HG03139 (cell line): ENCODE measurements at regions not wholly inside any gene's neighbourhood (a gene's known extent, or its start where the extent isn't known, plus 50 kb on each side); places are given as distances from the start of the nearest gene placed in this dataset.
"Not testable (repeated sequence)": the region's sequence is repeated elsewhere in the genome, so short reads cannot be mapped to it uniquely, and the experiment has no call there.

Source experiments
- ATAC-seq: cut with Tn5 transposase; IDR thresholded peaks from one replicate; pipeline ENCODE4 v1.9.1; 2021; ENCODE audit not compliant: unreplicated experiment

- ATAC-seq = not testable (repeated sequence)
These were observed 94.4 kb downstream of the LSM3 start for GRCh38 chr3:14272959-14273560.

DNA sequence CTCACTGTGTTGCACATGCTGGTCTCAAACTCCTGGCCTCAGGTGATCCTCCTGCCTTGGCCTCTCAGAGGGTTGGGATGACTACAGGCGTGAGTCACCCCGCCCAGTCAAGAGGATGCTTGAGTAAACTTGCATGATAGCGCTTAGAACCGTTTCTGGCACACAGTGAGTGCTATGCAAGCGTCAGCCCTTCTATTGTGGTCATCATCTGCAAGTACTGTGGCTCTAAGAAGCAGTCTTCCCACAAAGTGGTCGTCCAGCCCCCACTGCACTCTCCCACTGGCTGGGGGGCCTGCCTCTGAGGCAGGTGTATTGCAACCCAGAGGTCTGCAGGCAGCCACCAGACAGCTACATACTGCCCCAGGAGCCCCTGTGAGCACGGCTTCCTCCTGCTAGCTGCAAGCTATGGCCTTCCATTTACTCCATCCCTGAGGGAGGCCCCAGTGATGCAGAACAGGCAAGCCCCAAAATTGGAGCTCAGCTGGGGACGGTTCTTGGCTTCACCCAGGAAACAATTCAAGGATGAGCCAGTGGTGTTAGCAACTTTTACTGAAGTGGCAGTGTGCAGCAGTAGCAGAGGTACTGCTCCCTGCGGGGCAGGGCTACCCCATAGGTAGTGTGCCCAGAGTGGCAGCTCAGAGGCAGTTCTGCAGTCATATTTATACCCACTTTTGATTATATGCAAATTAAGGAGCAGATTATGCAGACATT, 95.4 kb downstream of the LSM3 start:
- ATAC-seq = no peak

DNA sequence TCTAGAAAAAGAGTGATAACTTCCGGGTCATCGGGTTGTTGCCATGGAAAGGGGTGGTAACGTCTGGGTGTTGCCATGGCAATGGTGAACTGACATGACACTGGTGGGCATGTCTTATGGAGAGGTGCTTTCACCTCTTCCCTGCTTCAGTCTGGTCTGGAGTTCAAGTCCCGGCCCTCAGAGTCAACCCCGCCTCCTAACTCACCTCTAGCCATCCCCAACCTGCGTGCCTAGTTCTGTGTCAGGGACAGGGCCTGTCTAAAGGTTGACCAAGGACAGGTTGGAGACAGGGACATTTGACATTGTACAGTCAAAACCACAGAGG, 96.0 kb downstream of the LSM3 start:
- ATAC-seq = no peak

GRCh38 chr3:14274999-14275961, 96.7 kb downstream of the LSM3 start:
- ATAC-seq = no peak

GRCh38 chr3:14275962-14276909, 97.6 kb downstream of the LSM3 start:
- ATAC-seq = no peak

DNA sequence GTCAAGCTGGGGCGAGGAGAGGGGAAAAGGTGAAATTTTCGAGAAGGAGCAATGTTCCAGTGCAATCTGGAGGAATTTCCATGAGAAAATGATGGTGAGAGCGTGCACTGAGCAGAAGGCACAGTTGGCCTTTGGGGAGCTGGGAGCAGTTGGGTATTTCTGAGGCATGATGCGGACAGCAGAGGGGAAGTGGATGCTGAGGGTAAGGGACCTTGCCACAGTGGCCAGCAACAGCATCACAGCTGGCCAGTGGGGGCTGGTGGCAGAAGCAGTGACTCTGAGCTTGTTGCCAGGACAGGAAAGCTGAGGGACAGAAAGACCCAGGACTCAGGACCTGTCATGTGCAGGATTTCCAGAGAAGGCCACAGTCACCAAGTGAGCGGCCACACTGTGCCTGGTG, 98.9 kb downstream of the LSM3 start:
- ATAC-seq = no peak

DNA sequence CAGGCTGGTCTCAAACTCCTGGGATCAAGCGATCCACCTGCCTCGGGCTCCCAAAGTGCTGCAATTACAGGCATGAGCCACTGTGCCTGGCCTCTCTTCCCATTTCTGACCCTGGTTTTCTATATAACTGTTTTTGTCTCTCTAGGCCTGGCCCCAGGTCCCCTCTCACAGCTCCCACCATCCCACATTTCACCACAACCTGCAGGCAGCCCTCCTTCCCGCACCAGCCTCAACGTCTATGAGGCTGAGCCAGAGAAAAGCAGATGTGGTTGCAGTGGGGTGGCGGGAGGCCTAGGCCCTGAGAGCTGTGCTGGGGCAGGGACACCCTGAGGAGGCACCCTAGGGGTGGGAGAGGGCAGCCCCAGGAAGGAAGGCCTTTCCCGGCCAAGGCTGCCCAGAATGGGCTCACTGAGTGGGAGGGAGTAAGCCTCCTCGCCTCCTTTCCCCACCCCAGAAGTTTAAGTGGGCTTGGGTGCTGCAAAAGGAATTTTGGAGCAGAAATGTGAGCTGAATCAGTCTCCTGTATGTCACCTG, 99.7 kb downstream of the LSM3 start:
- no peak for ATAC-seq

GRCh38 chr3:14278799-14279625, 100.4 kb downstream of the LSM3 start:
- ATAC-seq = no peak

- ATAC-seq = no peak
These were observed 101.0 kb downstream of the LSM3 start for GRCh38 chr3:14279626-14280061.

DNA sequence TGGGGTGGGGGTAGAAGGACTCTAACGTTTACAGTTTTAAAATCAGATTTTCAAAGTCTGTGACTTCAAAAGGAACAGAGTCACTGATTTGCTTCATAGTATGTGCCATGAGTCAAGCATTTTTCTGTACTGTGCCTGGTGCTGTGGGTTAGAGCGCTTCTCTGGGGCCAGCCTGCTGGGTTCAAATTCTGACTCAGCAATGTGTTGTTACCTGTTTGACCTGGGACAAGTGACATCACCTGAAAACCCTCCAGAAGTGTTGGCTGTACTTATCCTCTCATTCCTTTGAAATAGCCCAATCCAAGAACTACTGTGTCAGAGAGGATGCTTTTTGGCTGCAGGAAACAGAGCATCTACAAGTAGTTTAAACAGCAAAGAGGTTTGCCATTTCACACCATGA, 101.7 kb downstream of the LSM3 start:
- ATAC-seq = no peak

GRCh38 chr3:14281053-14281452, 102.4 kb downstream of the LSM3 start:
- ATAC-seq = no peak

DNA sequence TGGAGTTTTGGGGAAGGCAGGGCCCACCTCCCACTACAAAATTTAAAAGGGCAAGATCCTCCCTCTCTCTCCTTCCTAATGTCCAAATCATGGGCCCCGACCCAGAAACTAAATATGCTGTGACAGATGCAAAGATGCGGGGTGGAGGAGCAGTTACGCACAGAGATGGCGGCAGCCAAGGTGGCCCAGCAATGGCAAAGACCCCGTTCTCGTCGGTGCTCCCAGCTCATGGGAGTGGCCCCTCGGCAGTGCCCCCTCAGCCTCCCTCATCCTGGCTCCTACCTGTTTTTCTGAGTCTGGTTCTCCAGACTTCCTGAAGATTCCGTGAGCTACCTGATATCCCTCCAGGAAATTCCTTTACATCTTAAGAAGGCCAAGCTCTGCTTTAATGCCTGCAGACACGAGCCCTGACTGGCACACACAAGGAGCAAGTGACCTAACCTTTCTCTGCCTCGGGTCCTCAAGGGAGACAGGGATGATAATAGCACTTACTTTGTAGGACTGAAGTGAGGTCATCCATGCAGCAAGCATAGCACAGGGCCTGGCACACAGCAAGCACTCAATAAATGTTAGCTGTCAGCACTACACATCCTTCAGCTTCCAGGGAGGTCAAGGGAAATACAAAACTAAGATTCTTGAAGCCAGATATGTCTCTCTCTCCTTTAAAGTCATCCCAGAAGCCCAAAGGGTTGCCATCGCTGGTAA, 103.5 kb downstream of the LSM3 start:
- no peak for ATAC-seq

DNA sequence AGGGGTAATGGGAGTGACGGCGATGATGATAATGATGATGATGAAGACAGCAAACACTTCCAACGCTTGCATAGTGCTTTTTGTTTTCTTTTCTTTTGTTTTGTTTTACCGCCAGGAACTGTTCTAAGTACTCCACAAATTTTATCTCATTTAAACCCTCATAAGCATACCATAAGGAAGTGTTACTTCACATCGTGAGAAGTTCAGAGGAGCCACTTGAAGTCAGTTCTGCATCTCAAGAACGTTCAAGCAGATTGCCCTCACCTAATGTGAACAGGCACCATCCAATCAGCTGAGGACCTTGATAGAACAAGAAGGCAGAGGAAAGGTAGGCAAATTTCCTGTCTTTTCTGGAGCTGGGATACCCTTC, 104.1 kb downstream of the LSM3 start:
- ATAC-seq = no peak

GRCh38 chr3:14283092-14283812, 104.6 kb downstream of the LSM3 start:
- no peak for ATAC-seq

DNA sequence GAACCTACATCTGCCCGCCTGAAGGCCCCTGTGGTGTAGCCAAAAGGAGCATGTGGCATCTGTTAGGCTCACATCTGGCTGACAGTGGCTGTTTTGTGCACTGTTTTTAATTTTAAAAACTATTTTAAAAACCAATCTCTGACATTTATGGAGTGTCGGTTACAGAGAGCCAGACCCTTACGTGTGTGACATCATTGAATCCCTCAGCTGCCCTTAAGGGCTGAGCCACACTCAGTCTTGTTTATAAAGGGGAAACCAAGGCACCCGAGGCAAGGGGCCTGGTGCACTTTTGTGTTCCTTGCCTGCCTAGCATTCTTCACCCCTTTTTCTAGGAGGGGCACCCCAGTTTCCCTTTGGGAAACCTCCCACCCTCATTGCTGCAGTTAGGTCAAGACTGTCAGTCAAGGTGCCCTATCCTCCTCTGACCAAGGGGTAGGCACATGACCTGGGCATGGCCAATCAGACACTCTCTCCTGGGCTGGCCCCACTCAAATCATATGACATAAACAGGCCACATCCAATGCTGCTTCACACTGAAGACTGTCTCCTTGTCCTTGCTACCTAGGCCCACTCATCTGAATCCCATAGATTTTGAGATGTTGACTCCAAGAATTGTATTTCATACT, 105.3 kb downstream of the LSM3 start:
- no peak for ATAC-seq

- ATAC-seq = no peak
These were observed 106.3 kb downstream of the LSM3 start for GRCh38 chr3:14284694-14285547.

DNA sequence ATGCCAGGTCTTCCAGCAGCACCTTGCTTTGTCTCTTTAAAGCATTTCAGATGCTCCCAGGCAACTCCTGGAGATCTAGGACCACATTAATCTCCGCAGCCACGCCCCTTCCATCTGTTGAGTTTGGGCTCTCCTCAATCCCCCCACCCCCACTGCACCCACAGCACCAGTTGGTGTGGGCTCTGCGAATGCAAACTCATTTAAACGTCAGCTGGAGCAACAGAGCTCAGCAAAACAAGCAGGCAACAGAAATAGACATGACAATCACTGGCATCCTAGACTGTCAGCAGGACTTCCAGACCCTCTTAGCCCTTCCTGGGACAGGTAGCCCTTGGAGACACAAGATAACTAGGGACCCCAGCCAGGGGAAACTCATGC, 106.9 kb downstream of the LSM3 start:
- no peak for ATAC-seq
